Suprapubic skin (tissue), 3 donors: ENCODE measurements at regions not wholly inside any gene's neighbourhood (a gene's known extent, or its start where the extent isn't known, plus 50 kb on each side); places are given as distances from the start of the nearest gene placed in this dataset.

ENCODE experiments used
- CTCF ChIP-seq, 2 donors: fragments of 200-600 bp in 1 of 2; fragments of 450-650 bp in 1 of 2; sonication (generic) in 1 of 2; IDR thresholded peaks; one replicate each; pipeline ENCODE4 v1.5.1; 2016 to 2019; ENCODE audit warnings: antibody characterized with exemption in 2 of 2, mild to moderate bottlenecking in 1 of 2, moderate library complexity in 1 of 2
- EP300 ChIP-seq: sonication (generic); formaldehyde crosslinking; IDR thresholded peaks from one replicate; pipeline ENCODE4 v1.6.1; 2017; ENCODE audit warnings: antibody characterized with exemption
- POLR2A ChIP-seq, 2 donors: fragments of 450-650 bp; IDR thresholded peaks; one replicate each; pipeline ENCODE4 v1.6.1; 2017; ENCODE audit warnings: antibody characterized with exemption in 2 of 2, mild to moderate bottlenecking in 2 of 2, moderate library complexity in 2 of 2

- TF ChIP-seq EP300, result no peak
- TF ChIP-seq CTCF (IDR thresholded peaks at IDR 0.05), result no peak
- no peak for TF ChIP-seq POLR2A (IDR thresholded peaks at IDR 0.05)
These were observed 279.2 kb upstream of the DUSP10 start for GRCh38 chr1:222021129-222021528.
